Suprapubic skin (tissue), 4 donors: ENCODE measurements at regions not wholly inside any gene's neighbourhood (a gene's known extent, or its start where the extent isn't known, plus 50 kb on each side); places are given as distances from the start of the nearest gene placed in this dataset.

Experiments
- CTCF ChIP-seq, 2 donors: fragments of 200-600 bp in 1 of 2; fragments of 450-650 bp in 1 of 2; sonication (generic) in 1 of 2; IDR thresholded peaks; one replicate each; pipeline ENCODE4 v1.5.1; 2016 to 2019; ENCODE audit warnings: antibody characterized with exemption in 2 of 2, mild to moderate bottlenecking in 1 of 2, moderate library complexity in 1 of 2
- POLR2A ChIP-seq, 2 donors: fragments of 450-650 bp; IDR thresholded peaks; one replicate each; pipeline ENCODE4 v1.6.1; 2017; ENCODE audit warnings: antibody characterized with exemption in 2 of 2, mild to moderate bottlenecking in 2 of 2, moderate library complexity in 2 of 2
- POLR2AphosphoS5 ChIP-seq, 3 donors: sonication (generic); formaldehyde crosslinking; IDR thresholded peaks; one replicate each; pipeline ENCODE4 v1.6.1; 2017; ENCODE audit warnings: antibody characterized with exemption in 3 of 3

GRCh38 chr4:129672941-129673340 is 577.0 kb downstream of the C4orf33 start:
- TF ChIP-seq CTCF (IDR thresholded peaks at IDR 0.05) (no peak), POLR2A (IDR thresholded peaks at IDR 0.05) (no peak), POLR2AphosphoS5 (IDR thresholded peaks at IDR 0.05) (no peak)
